ENCODE measurements at regions not wholly inside any gene's neighbourhood (a gene's known extent, or its start where the extent isn't known, plus 50 kb on each side); places are given as distances from the start of the nearest gene placed in this dataset.

DNA sequence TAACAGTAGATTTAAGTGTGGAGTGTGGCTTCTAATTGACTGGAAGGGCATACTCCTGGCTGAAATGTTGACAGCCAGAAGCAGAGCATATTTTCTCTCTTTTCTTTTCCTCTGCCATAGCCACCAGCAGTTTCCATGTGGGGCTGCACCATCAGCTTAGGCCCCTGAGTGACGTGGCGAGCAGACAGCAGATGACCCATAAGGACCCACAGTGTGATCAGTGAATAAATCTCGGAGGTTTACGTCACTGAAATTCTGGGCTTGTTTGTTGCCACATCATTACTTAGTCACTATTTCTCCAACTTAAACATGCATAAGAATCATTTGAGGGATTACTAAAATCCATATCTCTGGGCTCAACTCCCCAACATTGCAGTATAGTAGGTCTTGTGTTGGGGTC lies 549.7 kb upstream of the TMEM132C start:
- no peak overlapping the region for H3K4me2 ChIP-seq (ENCODE audit: low read length)
- no peaks in the 10 kb centered on the region for H3K9me2 ChIP-seq (ENCODE audit: insufficient read depth, low read length)
- H3K79me2 ChIP-seq (replicated peaks; ENCODE audit: insufficient read depth, low read length): no peaks in the 10 kb centered on the region
- H3K4me3 ChIP-seq (ENCODE audit: low read length): no peak overlapping the region
- H2AFZ ChIP-seq (ENCODE audit: low read depth, low read length): no peak overlapping the region
- H4K20me1 ChIP-seq (ENCODE audit: insufficient read depth): no peaks in the 10 kb centered on the region
- no peak overlapping the region for H3K27ac ChIP-seq (ENCODE audit: low read length)
- H3K9me3 ChIP-seq (ENCODE audit: low read length): no peaks in the 10 kb centered on the region
- H3K36me3 ChIP-seq (ENCODE audit: insufficient read depth, low read length): no peaks in the 10 kb centered on the region
- TF ChIP-seq EP300 (conservative IDR thresholded peaks at IDR 0.05; ENCODE audit: poor library complexity, severe bottlenecking) (no peak), MXI1 (conservative IDR thresholded peaks at IDR 0.05; ENCODE audit: poor library complexity, severe bottlenecking) (no peak), RAD21 (conservative IDR thresholded peaks at IDR 0.05) (no peak), POLR2AphosphoS5 (IDR thresholded peaks at IDR 0.05) (peak; percentile 23), TAF1 (IDR thresholded peaks at IDR 0.05; ENCODE audit: low read depth) (no peak)
- TF ChIP-seq, protein P1, sequence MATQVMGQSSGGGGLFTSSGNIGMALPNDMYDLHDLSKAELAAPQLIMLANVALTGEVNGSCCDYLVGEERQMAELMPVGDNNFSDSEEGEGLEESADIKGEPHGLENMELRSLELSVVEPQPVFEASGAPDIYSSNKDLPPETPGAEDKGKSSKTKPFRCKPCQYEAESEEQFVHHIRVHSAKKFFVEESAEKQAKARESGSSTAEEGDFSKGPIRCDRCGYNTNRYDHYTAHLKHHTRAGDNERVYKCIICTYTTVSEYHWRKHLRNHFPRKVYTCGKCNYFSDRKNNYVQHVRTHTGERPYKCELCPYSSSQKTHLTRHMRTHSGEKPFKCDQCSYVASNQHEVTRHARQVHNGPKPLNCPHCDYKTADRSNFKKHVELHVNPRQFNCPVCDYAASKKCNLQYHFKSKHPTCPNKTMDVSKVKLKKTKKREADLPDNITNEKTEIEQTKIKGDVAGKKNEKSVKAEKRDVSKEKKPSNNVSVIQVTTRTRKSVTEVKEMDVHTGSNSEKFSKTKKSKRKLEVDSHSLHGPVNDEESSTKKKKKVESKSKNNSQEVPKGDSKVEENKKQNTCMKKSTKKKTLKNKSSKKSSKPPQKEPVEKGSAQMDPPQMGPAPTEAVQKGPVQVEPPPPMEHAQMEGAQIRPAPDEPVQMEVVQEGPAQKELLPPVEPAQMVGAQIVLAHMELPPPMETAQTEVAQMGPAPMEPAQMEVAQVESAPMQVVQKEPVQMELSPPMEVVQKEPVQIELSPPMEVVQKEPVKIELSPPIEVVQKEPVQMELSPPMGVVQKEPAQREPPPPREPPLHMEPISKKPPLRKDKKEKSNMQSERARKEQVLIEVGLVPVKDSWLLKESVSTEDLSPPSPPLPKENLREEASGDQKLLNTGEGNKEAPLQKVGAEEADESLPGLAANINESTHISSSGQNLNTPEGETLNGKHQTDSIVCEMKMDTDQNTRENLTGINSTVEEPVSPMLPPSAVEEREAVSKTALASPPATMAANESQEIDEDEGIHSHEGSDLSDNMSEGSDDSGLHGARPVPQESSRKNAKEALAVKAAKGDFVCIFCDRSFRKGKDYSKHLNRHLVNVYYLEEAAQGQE (IDR thresholded peaks at IDR 0.05; ENCODE audit: borderline replicate concordance): no peak
- no peaks in the 10 kb centered on the region for H3K27me3 ChIP-seq (ENCODE audit: insufficient read depth, low read depth, low read length)
- no peaks in the 10 kb centered on the region for H3F3A ChIP-seq (ENCODE audit: insufficient read depth, low read length, poor library complexity, severe bottlenecking)
- H3K9ac ChIP-seq (ENCODE audit: low read length): no peak overlapping the region

DNA sequence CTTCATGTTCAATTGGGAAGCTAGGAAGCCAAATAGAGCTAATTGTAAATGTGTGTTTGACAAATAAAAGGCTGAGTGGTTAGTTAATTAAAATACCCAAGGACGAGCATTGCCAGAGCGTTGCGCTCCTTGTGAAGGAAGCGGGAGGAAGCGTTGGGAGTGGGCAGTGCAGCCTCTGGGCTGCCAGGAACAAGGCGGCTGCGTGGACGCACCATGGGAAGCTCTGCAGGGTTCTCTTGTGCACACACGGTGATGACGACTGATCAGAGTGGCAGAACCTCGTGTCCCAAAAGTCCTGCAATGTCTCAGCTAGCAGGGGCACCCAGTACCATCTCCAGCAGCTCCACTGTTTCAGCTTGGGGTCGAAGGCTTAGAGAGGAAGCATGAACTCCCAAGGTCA lies 546.6 kb upstream of the TMEM132C start:
- Histone ChIP-seq H3K79me2 (replicated peaks; ENCODE audit: insufficient read depth, low read length) (no peaks in the 10 kb centered on the region), H3K9ac (ENCODE audit: low read length) (no peak overlapping the region), H3K36me3 (ENCODE audit: insufficient read depth, low read length) (no peaks in the 10 kb centered on the region), H3K4me2 (ENCODE audit: low read length) (no peak overlapping the region), H3K27ac (ENCODE audit: low read length) (no peak overlapping the region), H3K27me3 (ENCODE audit: insufficient read depth, low read depth, low read length) (no peaks in the 10 kb centered on the region), H3F3A (ENCODE audit: insufficient read depth, low read length, poor library complexity, severe bottlenecking) (no peaks in the 10 kb centered on the region), H3K9me2 (ENCODE audit: insufficient read depth, low read length) (no peaks in the 10 kb centered on the region), H2AFZ (ENCODE audit: low read depth, low read length) (no peak overlapping the region), H3K9me3 (ENCODE audit: low read length) (no peaks in the 10 kb centered on the region), H3K4me3 (ENCODE audit: low read length) (no peak overlapping the region), H4K20me1 (ENCODE audit: insufficient read depth) (no peaks in the 10 kb centered on the region)
- TF ChIP-seq TAF1 (IDR thresholded peaks at IDR 0.05; ENCODE audit: low read depth) (no peak), EP300 (conservative IDR thresholded peaks at IDR 0.05; ENCODE audit: poor library complexity, severe bottlenecking) (no peak)

DNA sequence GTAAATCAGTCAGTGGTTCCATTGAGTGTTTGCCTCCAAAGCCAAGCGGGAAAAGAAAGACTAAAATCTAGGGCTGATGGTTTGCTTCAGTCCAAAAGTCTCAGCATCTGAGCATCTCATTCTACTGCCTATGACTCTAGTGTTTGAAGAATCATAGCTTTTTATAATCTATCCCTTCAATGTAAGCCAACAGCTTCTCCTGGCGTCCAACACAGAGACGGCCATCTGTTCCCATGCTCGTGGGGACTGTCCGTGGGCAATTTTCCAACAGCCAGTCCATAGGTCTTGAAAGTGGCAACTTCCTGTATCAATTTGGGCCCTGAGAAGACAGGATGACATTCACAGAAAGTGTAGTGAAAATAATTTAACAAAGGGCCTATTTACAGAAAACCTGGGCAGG lies 544.4 kb upstream of the TMEM132C start:
- no peak overlapping the region for H3K9ac ChIP-seq (ENCODE audit: low read length)
- H4K20me1 ChIP-seq (ENCODE audit: insufficient read depth): no peaks in the 10 kb centered on the region
- no peaks in the 10 kb centered on the region for H3F3A ChIP-seq (ENCODE audit: insufficient read depth, low read length, poor library complexity, severe bottlenecking)
- H3K27me3 ChIP-seq (ENCODE audit: insufficient read depth, low read depth, low read length): no peaks in the 10 kb centered on the region
- no peaks in the 10 kb centered on the region for H3K9me3 ChIP-seq (ENCODE audit: low read length)
- H3K79me2 ChIP-seq (replicated peaks; ENCODE audit: insufficient read depth, low read length): no peaks in the 10 kb centered on the region
- no peak for TF ChIP-seq TAF1 (IDR thresholded peaks at IDR 0.05; ENCODE audit: low read depth)
- H3K4me2 ChIP-seq (ENCODE audit: low read length): no peak overlapping the region
- no peak overlapping the region for H3K27ac ChIP-seq (ENCODE audit: low read length)
- H3K36me3 ChIP-seq (ENCODE audit: insufficient read depth, low read length): no peaks in the 10 kb centered on the region
- no peaks in the 10 kb centered on the region for H3K9me2 ChIP-seq (ENCODE audit: insufficient read depth, low read length)
- no peak overlapping the region for H3K4me3 ChIP-seq (ENCODE audit: low read length)
- H2AFZ ChIP-seq (ENCODE audit: low read depth, low read length): no peak overlapping the region

DNA sequence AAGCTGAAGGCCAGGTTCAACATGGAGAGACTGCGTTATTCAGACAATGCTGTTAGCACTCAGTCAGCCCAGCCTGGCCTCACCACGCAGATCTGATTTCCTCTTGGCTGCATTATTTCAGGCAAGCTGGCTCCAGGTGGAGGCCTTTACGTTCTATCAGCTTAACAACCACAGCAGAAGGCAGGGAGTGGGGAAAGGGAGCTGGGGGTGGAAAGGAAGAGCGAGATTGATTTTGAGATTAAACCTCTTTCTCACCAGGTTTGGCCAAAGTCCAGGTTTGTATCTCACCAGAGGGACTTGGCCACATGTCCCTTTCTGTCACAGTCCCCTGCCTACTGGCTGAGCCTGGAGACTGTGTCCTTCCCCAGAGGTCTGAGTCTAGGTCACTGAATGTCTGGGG lies 543.7 kb upstream of the TMEM132C start:
- Histone ChIP-seq H3K9ac (ENCODE audit: low read length) (no peak overlapping the region), H3K79me2 (replicated peaks; ENCODE audit: insufficient read depth, low read length) (no peaks in the 10 kb centered on the region), H3K27ac (ENCODE audit: low read length) (no peak overlapping the region), H3K4me2 (ENCODE audit: low read length) (no peak overlapping the region), H4K20me1 (ENCODE audit: insufficient read depth) (no peaks in the 10 kb centered on the region), H3F3A (ENCODE audit: insufficient read depth, low read length, poor library complexity, severe bottlenecking) (no peaks in the 10 kb centered on the region), H3K4me3 (ENCODE audit: low read length) (no peak overlapping the region), H3K27me3 (ENCODE audit: insufficient read depth, low read depth, low read length) (no peaks in the 10 kb centered on the region), H3K9me3 (ENCODE audit: low read length) (no peaks in the 10 kb centered on the region), H3K36me3 (ENCODE audit: insufficient read depth, low read length) (no peaks in the 10 kb centered on the region), H2AFZ (ENCODE audit: low read depth, low read length) (no peak overlapping the region), H3K9me2 (ENCODE audit: insufficient read depth, low read length) (no peaks in the 10 kb centered on the region)
- TF ChIP-seq RAD21 (conservative IDR thresholded peaks at IDR 0.05) (no peak), SMC3 (conservative IDR thresholded peaks at IDR 0.05; ENCODE audit: poor library complexity) (no peak), EZH2 (IDR thresholded peaks at IDR 0.05; ENCODE audit: borderline replicate concordance, insufficient read depth, low read length, poor library complexity, severe bottlenecking) (no peak), POLR2AphosphoS5 (IDR thresholded peaks at IDR 0.05) (no peak), EP300 (conservative IDR thresholded peaks at IDR 0.05; ENCODE audit: poor library complexity, severe bottlenecking) (no peak), MXI1 (conservative IDR thresholded peaks at IDR 0.05; ENCODE audit: poor library complexity, severe bottlenecking) (no peak)
- TF ChIP-seq, protein P2, sequence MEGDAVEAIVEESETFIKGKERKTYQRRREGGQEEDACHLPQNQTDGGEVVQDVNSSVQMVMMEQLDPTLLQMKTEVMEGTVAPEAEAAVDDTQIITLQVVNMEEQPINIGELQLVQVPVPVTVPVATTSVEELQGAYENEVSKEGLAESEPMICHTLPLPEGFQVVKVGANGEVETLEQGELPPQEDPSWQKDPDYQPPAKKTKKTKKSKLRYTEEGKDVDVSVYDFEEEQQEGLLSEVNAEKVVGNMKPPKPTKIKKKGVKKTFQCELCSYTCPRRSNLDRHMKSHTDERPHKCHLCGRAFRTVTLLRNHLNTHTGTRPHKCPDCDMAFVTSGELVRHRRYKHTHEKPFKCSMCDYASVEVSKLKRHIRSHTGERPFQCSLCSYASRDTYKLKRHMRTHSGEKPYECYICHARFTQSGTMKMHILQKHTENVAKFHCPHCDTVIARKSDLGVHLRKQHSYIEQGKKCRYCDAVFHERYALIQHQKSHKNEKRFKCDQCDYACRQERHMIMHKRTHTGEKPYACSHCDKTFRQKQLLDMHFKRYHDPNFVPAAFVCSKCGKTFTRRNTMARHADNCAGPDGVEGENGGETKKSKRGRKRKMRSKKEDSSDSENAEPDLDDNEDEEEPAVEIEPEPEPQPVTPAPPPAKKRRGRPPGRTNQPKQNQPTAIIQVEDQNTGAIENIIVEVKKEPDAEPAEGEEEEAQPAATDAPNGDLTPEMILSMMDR (IDR thresholded peaks at IDR 0.05; ENCODE audit: poor library complexity, severe bottlenecking): no peak
- TF ChIP-seq, protein P1 (IDR thresholded peaks at IDR 0.05; ENCODE audit: borderline replicate concordance): no peak
